Caki2 (cell line): ENCODE measurements at regions not wholly inside any gene's neighbourhood (a gene's known extent, or its start where the extent isn't known, plus 50 kb on each side); places are given as distances from the start of the nearest gene placed in this dataset.

ENCODE experiments used
- DNase-seq: peaks from one replicate; pipeline ENCODE4 v3.0.0-alpha.2; 2015; ENCODE audit warnings: low read depth
- in situ Hi-C: cut with HindIII; loops from 2 replicates; pipeline ENCODE4 v1.10.0; 2016; ENCODE audit warnings: low sequenced_read_pairs, low pct_unique_long_range_greater_than_20kb, mixed read lengths

DNA sequence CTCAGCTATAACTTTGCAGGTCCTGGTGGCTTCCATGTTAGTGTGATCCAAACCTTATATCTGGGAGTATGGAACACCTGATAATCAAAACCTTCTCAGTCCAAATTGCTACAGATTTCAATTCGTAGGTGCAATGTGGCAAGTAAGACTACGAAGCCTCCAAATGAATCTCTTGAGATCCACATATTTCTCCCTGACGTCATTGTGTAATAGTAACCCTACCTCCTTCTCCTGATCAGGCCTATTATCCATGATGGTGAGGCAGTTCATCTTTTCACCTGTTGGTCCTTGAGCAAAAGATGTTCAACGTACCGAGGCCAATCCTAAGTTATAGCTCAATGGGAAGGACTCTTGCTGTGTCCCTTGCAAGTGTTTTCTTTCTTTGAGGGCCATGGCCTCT, 115.9 kb upstream of the CHRM3 start:
- in situ Hi-C loops = no loop called here
- DNase-seq = no peak

DNA sequence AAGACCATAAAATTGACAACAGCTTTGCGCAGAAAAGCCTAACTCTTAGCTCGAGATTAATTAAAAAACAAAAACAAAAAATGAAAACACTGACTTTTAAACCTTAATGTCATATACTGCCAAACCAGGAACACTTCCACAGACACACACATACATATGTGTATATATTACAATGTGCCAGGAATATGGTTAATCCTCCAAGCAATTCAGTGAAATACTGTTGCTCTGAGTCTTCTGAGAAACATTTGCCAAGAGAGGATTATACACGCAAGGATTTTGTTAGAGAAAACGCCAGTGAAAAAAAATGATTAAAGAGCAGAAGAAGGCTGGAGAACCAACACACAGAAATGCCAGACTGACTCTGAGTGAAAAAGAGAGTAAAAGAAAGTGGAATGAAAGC, 116.7 kb upstream of the CHRM3 start:
- in situ Hi-C loops = no loop called here
- DNase-seq = no peak

DNA sequence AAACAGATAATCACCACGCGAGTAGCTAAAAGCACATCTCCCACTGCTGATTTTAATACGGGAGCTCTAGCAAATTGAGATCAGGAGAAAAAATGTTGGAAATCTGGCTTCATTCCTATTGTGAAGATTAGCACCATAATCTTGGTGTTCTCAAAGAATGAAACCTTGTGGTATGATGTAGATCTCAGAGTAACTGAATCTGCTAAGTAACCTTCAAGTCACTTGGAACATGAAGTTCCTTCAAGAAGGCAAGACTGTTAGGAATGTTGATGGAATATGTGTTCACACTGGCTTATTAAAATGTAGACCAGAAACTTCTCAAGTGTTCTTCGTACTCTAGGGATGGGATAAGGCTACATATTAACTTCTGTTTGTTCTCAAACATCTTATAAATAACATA, 117.4 kb upstream of the CHRM3 start:
- in situ Hi-C loops = no loop called here
- no peak for DNase-seq

DNA sequence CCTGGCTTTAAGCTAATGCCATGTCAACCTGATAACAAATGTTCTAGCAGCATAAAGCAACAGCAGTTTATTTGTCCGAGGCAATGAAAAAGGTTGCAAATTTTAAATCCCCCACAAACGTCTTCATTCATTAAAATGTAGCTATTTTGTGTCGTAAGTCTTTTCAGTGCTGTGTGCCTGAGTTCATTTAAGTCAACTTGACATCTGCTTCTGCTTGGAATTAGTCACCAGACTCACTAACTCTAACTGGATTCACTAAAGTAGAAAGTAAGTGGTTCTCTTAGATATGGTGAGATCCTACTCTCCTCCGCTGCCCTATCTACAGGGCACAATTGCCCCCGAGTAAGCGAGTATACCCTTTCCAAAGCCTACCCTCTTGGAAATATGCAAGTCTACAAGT, 118.4 kb upstream of the CHRM3 start:
- in situ Hi-C loops = no loop called here

DNA sequence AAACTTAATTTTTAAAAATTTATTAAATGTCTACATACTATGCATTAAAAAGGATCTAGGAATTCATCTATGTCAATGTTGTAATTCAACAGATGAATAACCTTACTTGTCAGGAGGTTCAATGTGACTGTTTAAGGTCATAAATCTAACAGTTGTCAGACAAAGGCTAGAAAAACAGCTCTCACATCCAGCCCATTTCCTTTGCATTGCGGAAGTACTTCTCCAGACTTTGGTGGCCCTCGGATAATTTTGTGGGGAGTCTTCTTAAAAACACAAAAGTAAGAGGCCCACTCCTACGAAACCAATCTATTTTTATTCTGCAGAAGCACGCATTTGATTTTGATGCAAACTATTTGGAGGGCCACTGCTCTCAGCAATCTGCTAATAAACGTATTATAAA, 122.6 kb upstream of the CHRM3 start:
- DNase-seq = no peak
- in situ Hi-C loops = no loop called here

More for the DNA sequence above, 118.4 kb upstream of the CHRM3 start:
- DNase-seq = no peak

DNA sequence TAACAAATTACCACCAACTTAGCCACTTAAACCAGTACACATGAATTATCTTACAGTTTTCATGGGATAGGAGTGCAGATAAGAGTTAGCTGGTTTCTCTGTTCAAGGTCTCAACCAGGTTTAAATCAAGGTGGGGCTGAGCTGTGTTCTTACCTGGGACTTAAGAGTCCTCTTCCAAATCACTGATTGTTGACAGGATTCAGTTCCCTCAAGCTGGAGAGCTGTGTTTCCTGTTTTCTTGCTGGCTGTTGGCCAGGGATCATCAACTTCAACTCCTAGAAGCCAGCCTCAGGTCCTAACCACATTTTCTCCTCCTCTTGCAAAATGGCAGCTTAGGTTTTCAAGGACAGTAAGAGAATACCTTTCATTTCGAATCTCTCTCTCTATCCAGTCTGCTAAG, 123.8 kb upstream of the CHRM3 start:
- in situ Hi-C loops = no loop called here
- no peak for DNase-seq

DNA sequence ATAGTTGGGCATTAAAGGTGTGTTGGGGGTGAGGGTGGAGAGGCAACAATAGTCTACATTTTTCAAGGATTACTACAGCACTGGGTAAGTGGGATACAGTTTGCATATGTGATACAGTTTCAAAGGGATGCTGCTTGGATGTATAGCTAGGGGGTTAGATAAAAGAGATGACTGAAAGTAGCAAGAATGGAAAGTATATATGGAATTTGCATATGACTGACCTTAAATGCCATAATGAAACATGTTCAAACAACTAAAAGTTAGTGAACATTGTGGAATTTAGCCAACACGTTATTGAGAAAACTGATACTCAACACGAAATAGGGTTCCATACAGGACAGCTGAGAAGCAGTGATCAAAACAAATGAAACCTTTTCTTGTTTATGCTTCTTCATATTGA, 124.8 kb upstream of the CHRM3 start:
- DNase-seq = no peak
- in situ Hi-C loops = no loop called here

DNA sequence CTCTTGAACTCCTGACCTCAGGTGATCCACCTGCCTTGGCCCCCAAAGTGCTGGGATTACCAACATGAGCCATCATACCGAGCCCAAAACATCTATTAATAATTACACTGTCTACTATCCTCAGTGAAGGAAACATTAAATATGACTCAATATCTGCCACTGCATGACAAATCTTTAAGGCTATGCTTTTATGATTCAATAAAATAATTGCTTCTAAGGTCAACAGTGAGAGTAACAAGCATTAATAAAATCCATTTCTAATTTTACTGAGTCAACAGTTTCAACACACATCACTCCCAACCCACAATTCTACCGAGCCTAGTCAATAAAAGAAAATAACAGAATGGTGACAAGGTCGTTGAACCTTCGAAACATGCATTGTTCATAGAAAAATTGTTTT, 125.5 kb upstream of the CHRM3 start:
- DNase-seq = no peak
- in situ Hi-C loops = no loop called here

DNA sequence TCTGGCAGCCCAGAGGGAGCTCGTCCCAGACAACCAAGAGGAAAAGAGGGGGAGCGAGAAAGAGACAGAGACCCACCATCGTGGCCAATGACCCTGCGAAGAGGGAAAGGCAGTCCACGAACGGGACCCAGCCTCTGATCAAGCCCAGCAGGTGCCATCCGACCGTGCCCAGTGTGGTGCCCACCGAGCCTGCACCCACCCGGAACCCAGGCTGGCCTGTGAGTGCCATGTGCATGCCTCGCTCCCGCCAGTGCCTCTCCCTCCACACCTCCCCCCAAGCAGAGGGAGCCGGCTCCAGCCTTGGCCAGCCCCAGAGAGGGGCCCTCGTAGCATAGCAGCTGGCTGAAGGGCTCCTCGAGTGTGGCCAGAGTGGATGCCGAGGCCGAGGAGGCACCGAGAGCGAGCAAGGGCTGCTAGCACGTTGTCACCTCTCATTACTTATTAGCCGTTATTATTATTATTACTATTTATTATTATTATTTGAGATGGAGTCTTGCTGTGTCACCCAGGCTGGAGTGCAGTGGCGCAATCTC, 130.7 kb upstream of the CHRM3 start:
- in situ Hi-C loops = no loop called here
- DNase-seq = no peak

DNA sequence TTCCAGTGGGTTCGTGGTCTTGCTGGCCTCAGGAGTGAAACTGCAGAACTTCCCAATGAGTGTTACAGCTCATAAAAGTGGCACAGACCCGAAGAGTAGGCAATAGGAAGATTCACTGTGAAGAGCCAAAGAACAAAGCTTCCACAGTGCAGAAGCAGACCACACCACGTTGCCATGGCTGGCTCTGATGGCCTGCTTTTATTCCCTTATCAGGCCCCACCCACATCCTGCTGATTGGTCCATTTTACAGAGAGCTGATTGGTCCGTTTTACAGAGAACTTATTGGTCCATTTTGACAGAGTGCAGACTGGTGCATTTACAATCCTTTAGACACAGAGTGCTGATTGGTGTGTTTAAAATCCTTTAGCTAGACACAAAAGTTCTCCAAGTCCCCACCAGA, 131.4 kb upstream of the CHRM3 start:
- no peak for DNase-seq
- in situ Hi-C loops = no loop called here

DNA sequence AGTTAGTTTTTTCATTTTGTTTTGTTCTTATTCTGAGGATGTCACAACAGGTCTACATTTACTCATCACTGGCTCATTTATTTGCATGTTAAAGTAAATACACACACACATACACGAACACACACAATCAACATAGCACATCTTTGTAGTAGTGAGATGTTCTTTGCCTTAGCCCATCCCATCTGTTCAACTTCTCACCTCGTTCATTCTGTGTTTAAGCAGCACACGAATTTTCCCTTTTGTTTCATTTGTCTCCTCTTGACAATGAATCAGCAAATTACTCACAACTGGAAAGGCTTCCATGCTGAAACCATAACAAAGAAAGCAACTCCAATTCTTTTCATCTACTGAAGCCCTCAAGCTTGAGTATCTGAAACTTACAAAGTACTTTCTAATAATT, 133.3 kb upstream of the CHRM3 start:
- in situ Hi-C loops = no loop called here
- DNase-seq = peak; percentile 16

DNA sequence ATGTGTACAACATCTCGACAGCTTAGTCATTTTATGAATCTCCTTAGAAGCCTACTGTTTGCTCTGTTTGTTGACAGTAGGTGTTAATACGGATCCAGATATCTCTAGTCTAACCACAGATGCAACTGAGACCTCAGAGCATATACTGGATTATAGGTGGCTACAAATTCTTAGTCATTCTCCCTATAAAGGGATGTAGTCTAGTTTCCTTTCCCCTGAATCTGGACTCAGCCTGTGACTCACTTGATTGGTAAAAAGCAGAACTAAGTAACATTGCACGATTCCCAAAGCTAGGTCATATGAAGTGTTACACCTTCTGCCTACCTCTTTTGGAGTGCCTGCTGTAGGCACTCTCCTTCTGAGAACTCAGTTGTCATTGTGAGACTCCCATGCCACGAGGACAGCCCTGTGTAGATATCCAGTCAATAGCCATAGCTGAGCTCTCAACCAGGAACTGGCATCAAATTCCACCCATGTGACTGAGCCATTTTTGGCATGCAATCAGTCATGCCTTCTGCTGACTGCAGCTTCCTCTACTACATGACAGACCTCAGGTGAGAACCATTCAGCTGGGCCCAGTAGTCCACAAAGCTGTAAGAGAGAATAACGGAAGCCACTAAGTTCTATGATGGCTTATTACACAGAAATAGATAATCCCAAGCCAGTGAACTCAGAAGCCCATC, 135.9 kb upstream of the CHRM3 start:
- in situ Hi-C loops = no loop called here
- no peak for DNase-seq

DNA sequence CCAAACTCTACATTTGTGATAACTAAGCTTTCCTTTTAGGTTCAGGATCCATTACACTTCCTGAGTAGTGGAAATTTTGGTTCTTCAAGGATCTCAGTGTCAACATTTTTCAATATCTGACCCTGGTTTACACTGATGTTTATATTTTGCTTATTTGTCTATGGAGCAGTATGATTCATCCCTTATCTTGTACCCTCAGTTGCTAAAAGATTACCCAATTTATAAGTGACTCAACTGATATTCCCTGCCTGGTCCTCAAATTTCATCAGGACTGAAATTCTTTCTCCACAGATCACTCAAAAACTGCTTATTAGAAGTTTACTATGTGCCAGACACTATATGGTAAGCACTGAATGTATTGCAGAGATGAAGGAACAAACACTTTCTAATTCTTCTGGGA, 139.1 kb upstream of the CHRM3 start:
- no peak for DNase-seq

DNA sequence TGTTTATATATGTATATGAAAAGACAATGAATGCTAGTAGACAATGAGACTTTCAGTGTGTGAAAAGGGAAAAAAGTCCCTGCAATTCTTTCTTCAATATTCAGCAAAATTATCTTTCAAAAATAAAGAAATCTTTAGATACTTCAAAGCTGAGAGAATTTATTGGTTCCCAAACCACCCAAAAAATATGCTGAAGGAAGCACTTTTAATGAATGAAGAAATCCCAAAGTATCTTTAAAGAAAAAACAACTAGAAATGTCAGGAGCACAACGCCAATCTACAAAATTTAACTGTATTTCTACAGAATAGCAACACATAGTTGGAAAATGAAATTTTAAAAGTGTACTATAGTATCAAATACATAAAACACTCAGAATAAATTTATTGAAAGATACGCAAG, 142.3 kb upstream of the CHRM3 start:
- in situ Hi-C loops = no loop called here
- DNase-seq = no peak

More for the DNA sequence above, 139.1 kb upstream of the CHRM3 start:
- in situ Hi-C loops = no loop called here

DNA sequence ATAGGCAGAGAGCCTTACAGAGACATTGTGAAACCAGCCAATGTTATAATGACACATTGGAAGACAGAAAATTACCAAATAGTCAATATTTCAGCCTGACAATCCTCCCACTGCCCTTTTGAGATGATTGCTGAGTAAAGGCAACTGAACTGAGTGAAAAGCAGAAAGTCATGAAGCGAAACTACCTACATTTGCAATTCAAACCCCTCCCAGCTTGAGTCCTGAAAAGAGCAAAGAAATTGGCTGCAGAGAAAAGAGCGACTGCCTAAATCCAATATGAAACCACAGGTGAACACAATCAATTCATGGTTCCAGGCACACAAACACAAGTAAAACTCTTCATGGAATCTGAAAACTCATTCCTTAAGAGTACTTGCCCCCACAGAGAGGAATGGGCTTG, 143.4 kb upstream of the CHRM3 start:
- in situ Hi-C loops = no loop called here
- no peak for DNase-seq

DNA sequence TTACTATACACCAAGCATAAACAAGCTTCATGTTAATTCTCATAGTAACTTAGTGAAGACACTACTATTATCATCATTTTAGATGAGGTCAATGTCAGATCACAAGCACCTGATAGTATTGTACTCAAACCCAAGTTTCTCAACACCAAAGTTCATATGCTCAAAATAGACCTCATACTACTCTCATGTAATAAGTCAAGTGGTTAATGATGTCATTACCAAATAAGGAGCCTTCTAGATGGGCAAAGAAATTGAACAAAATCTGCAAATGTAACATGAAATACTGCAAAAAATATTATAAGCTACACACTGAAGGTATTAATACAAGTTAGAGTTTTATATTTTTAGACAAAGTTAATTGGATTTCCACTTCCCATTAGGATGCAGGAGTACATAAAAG, 144.0 kb upstream of the CHRM3 start:
- DNase-seq = no peak
- in situ Hi-C loops = no loop called here

DNA sequence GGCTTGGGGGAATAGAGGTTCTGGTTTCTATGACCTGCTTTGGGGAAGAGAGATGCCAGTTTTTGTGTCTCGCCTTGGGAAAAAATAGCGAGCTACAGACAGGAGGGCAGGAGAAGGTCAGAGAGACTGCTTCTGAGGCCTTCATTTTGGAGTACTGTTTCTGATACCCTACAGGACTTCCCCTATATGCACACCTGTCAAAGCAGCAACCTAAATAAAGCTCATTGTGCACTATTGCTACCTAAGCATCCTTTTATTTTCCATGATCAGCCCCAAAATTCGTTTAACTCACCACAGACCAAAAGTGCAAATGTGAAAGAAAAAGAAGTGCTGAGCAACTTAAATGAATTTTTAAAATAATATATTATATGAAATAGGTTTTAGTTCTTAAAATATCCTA, 145.6 kb upstream of the CHRM3 start:
- in situ Hi-C loops = no loop called here
- DNase-seq = no peak

DNA sequence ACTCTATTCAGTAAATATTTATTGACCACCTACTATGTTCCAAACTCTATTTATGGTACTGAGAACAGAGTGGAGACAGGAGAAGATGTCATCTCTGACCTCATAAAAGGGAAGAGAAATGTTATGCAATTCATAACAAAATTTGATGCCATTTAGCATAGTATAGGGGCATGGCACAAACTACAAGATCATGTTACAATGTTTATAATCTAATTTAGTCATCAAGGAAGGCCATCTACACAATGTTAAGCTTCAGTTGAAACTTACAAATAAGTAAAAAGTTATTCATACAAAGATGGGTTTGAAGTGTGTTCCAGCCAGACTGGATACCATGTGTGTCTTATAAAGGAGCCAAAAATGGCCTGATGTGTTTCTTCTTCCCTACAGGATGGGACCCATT, 146.8 kb upstream of the CHRM3 start:
- DNase-seq = no peak
- in situ Hi-C loops = no loop called here

DNA sequence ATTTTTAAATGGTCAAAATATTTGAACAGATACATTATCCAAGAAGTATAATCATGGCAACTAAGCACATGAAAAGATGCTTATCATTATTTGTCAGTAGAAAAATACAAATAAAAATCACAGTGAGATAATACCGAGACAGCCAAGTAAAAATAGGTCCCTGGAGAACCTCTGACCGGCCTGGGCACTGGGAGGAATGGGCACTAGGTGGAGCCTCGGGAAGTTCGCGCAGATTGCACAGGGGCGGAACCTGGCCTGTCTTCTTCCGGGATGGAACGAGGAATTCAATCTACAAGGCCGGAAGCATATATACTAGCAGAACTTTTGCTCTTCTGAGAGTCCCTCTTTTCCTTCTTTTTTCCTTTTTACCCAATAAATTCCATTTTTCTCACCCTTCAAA, 148.5 kb upstream of the CHRM3 start:
- DNase-seq = no peak
- in situ Hi-C loops = no loop called here

DNA sequence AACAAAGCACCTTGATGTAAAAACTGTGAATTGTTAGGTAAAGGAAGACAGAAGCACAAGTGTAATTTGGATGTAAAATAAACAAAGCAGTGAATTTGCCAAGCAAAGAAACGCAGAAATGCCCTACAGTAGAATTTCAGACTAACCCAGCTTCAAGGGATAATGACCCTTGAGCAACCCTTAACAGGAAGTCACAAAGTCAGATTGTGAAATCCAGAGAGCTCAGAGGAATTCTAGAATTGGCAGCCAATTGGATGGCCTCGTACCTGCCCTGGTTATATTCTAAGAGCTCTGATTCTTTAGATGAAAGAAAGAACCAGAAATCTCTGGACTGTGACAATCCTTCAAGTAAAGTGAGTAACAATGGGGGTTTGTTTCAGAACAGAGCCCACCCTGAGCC, 152.7 kb upstream of the CHRM3 start:
- DNase-seq = no peak
- in situ Hi-C loops = no loop called here

DNA sequence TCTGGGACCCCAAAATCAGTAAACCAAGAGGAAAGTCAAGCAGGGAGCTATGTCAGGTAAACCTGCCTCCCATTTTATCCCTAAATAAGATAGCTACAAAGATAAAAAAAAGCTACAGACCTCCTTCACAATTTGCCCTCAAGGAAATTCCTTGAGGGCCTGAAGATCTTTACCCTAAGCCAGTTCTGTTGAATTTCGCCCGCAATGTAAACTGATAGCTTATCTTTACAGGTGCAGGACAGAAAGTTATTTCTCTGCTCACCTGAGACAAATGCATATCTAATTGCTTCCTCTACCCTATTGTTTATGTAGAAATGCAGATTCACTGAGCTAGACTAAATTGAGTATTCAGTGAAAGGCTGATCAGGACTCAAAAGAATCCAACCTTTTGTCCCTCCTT, 153.4 kb upstream of the CHRM3 start:
- no peak for DNase-seq
- in situ Hi-C loops = no loop called here
